Stimulated activated CD4-positive, alpha-beta T cell treated with anti-CD3 and anti-CD28 coated beads, TNF-alpha, amount 100 ng/mL, for 24 hours (primary cell): ENCODE measurements at regions not wholly inside any gene's neighbourhood (a gene's known extent, or its start where the extent isn't known, plus 50 kb on each side); places are given as distances from the start of the nearest gene placed in this dataset.

Source experiments
- DNase-seq, 3 experiments: peaks; one replicate each; pipeline ENCODE4 v3.0.0-alpha.2; 2020; ENCODE audit warnings: low read depth in 3 of 3

DNA sequence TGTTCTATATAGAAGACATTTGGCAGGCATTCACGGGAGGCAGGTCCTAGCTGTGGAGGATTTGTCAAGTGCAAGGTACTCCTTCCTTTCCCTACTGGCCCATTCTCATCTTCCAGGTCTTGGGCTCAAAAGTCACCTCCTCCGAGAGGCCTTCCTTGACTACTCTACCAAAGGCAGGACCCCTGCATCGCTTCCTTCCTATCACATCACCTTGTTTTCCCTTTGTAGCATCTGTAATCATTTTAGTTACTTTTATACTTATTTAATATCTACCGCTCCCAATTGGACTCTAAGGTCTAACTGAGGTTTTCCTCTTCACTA, 296.8 kb upstream of the KAZN start:
- DNase-seq = no peak

DNA sequence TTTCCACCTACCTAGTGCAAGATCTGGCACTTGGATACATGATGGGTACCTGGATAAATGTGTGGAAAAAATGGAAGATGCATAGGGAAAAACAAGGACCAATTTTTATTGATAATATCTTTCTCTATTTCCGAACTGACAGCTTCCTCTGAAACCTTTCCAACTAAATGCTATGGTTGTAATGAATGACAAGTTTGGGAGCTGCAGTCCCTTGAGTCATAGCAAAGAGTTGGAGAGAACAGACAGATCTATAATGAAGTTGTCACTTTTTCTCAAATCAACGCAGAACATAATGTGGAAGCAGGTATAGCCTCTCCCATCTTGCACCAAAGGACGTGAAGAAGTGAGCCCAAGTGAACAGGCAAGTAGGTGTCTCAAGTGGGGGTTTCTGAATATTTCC, 296.5 kb upstream of the KAZN start:
- no peak for DNase-seq

DNA sequence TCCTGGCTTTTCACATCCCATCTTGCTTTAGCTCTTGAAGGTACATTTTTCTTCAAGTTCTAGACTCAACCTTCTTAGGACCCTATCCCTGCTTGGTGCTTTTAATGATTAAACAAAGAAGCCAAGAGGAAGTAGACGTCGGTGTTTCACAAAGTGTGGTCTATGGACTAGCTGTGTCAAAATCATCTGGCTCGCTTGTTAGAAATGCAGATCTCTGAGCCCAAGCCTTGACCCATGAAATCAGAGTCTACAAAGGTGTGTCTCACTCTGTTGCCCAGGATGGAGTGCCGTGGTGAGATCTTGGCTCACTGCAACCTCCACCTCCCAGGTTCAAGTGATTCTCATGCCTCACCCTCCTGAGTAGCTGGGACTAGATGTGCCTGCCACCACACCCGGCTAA, 295.5 kb upstream of the KAZN start:
- DNase-seq = no peak

DNA sequence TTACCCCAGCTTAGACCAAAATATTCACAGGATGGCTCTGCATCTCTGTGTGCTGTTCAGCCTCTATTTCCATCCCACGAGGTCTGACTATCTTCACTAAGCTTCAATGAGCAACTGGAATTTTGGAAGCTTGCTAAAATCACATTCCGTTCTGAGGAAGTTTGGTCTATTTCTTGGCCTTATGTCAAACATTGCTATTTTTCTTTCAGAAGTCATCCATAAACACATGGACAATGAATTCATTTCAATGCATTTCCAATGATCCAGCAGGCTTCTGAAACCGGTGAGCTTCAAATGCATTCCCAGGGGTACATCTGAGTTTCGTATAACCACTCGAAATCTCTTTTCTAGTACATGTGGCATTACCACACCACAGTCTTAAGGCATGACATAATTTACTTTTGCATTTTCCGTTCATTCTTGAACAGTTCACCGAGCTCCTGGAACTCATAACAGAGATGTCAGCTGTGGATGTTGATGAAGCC, 294.1 kb upstream of the KAZN start:
- DNase-seq = no peak

DNA sequence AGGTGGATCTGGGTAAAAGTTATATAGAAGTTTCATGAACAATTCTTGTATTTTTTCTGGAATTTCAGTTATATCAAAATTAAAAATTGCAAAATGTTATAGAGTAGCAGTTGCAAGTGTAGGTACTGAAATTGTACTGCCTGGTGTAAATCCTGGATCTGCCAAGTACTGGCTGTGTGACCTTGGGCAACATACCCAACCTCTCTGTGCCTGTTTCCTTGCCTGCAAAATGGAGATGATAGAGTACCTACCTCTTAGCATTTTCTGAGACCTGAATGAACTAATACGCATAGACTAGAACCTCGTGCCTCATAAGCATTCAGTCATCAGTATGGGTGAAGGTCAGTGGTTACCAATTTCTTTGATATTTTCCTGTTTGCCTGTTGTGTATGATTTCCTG, 290.0 kb upstream of the KAZN start:
- no peak for DNase-seq

DNA sequence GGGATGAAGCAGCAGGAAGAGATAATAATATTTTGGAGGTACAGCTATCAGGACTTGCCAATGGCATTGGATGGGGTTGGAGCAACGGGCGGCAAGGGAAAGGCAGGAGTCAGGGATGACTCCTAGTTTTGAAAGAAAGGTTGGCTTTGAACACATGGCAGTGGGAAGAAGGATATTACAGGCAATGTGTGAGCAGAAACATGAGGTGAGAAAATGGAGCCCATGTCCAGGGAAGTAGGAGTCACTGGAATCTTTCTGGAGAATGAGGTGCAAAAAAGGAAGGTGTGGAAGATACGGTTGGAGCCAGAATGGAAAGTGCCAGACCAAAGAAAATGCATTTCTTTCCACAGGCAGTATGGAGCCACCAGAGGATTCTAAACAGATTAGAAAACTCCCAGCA, 288.5 kb upstream of the KAZN start:
- no peak for DNase-seq

DNA sequence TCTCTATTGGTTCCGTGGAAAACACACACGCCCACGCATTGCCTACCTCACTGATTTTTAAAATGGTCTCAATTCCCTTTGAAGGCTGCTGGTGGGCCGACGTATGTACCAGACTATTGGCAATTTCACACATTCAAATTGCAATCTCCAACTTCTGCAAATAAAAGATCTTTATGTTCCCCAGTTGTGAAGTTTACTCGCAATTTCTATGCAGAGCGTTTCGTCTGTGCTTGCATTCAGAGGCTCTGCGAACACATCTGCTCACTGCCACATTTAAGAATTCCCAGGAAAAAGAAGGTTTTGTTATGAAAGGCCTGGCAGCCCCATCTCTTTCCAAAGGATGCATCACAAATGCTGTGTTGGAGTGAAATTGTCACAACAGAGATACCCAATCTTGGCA, 288.0 kb upstream of the KAZN start:
- no peak for DNase-seq

DNA sequence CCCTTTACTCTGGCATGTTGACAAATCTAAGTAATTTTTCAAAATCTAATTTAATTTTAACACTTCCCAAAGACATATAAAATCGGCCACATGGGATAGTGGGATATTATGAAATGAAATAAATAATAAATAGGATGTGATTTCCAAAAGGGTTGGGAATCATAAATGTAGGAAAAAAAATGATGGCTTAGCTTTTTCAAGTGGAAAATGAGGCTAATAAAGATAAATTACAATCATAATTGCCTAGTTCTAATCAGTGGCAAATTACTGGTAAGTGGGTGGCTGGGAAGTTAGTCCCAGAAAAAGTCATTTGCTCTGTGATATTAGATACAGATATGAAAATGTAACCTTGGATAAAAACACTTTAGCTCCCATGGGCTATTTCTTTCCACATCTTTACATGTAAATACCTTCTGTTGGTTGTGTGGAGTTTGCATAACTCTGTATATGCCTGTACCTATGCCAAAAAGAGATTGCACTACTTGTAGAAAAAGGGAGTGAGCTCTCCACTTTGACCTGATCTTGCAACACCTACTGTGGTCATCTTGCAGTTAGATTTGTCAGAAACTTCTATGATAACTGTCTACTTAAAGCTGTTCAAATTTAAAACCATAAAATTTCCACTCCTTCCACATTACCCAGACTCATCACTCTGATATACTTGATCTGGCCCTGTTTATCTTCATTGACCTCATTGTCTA, 284.6 kb upstream of the KAZN start:
- DNase-seq = no peak

DNA sequence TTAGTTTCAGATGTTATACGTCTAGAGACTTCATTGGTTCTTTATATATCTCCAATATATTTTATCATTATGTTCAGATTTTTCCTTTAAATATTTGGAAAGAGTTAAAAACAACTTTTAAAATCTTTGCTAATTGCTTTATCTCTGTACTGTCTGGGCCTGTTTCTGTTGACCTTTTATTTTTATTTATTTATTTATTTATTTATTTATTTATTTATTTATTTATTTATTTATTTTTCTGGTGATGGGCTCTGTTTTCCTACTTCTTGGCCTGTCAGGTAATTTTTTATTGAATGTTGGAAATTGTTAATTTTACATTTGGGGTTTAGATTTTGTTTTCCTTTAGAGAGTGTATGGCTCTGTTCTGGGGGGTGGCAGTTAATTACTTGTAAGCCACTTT, 279.7 kb upstream of the KAZN start:
- DNase-seq = no peak

DNA sequence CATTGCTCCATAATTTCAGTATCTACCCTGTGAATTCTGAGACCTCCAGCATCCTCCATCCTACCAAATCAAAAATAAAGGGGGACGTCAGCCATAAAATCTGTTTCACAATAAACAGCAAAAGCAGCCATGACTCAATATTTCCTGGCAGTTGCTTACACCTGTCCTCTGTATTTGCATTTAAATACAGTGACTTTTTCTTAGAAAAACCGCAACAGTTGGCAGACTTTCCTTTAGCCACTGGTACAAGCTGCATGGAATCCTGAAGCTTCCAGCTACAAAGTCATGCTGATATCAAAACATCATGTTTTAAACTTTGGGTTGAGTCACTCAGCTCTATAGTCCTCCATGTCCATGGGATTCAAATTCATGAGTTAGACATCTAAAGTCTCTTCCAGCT, 278.0 kb upstream of the KAZN start:
- DNase-seq = no peak

DNA sequence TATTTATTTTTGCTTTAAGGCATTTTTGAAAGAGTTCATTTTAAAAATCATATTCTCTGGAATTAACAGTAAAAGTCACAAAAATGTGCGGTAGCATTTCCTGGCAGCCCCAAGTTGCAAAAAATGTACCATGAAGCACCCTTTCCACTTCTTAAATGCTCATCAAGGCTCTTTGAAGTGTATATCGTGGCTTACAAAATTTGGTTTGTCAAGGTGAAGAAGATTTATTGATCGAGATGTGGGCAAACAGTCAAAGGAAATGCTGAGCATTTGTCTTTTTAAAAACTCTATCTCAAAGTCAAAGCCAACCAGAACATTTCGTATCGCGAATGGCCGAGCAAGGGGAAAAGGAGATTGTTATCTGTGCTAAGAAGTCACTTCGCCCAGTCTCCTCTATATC, 277.5 kb upstream of the KAZN start:
- DNase-seq = no peak

DNA sequence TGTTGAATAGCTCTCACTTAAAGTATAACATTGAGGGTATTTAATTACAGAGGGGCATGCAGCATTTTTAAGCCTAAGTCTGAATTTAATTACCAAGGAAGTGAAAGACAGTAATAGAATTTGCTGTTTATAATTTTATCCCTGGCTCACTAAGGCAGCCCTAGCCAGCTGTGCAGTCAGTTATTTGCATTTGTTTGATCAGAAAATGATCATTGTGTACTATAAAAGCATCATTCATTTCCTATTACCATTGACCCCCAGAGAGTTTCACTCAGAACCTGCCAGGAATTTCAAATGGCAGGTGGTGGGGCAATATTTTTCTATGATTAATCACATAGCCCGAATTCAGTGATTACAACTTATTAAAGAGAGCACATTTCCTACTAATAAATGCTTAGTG, 277.1 kb upstream of the KAZN start:
- DNase-seq = no peak

DNA sequence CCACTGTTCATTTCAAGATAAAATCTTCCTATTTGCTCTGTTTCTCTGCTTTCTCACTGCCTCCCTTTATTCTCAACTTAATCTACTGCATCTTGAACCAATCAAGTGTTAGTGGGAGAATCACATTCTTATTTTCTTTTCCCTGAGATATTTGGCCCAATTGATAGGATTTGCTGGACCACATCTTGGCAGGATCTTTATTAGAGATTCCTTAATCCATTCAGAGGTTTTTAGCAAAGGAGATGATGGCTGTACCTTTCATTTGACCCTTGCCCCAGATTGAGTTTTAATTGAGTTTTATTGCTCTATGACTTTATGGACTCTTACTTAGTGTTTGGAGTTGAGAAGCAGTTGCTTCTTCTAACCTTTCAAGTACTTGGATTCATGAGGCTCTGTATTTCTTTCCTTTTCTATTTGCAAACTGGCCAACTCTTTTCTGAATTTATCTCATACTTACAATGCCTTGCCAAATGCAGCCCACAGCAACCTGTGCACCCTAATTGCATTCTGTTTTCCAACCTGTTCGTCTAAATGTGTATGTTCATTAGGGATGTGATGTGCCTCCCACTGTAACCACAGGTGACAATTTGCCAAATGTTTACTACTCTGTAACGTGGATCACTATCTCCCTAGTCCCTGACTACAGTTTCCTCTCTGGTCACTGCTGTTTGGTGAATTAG, 274.8 kb upstream of the KAZN start:
- DNase-seq = no peak

DNA sequence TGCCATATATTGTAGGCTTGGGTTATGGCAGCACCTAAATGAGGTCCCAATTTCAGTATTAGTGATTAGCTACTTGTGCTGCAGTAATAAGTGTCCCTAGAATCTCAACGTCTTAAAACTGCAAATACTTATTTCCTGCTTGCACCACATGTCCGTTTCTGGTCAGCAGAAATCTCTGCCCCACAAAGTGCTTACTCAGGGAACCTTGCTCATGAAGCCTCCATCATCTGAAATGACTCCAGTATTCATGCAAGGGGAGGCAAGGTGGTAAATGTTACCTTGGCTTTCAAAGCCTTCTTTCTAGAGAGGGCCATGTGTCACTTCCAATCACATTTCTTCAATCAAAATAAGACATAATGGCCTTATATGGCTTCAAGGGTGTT, 274.2 kb upstream of the KAZN start:
- DNase-seq = no peak

DNA sequence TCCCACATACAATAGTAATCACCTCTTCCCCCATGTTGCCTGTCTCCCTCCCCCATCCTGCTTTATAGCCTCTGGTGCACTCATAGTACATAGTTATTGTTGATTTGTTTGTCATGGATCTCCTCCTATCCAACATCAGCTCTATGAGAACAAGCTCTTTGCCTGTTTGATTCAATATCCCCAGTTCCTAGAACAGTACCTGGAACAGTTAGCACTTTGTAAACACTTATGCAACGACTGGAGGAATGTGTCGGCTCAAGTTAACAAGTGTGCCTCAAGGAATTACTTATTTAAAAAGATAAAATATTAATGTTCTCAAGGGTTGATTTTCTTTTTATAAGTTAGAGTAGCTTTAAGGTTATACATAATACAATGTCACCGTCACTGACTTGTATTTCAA, 271.6 kb upstream of the KAZN start:
- DNase-seq = no peak

DNA sequence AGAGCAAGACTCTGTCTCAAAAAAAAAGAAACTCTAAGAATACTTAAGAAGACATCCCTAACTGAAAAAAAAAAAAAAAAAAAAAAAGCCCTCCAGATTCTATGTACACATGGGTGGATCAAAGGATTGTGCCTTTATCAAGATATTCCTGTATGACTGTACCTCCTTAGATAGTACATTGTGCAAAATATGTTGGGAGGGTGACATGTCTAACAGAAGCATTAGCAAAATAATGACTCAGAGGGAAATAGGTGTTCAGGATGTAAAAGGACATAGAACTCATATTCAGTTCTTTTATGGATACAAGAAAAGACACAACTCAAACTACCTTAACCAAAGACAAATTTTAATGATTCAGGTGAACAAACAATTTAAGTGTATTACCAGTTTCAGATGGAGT, 269.8 kb upstream of the KAZN start:
- DNase-seq = no peak

DNA sequence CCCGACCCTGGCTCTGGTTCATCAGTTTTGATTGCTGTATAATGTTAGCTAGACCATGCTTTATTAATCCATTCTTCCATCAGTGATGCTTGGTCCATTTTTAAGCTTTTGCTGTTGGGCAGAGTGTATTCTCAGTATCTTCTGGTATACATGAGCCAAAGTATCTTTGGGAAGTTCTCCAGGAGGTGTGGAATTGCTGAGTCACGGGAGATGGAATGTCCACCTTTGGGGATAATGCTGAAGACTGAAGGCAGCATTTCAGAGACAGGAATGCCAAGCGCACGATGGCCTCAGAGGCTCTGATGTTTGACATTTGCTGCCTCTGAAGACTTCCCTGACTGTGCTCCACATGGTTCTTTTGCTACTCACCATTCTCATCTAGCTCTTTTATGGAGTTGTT, 266.3 kb upstream of the KAZN start:
- no peak for DNase-seq

DNA sequence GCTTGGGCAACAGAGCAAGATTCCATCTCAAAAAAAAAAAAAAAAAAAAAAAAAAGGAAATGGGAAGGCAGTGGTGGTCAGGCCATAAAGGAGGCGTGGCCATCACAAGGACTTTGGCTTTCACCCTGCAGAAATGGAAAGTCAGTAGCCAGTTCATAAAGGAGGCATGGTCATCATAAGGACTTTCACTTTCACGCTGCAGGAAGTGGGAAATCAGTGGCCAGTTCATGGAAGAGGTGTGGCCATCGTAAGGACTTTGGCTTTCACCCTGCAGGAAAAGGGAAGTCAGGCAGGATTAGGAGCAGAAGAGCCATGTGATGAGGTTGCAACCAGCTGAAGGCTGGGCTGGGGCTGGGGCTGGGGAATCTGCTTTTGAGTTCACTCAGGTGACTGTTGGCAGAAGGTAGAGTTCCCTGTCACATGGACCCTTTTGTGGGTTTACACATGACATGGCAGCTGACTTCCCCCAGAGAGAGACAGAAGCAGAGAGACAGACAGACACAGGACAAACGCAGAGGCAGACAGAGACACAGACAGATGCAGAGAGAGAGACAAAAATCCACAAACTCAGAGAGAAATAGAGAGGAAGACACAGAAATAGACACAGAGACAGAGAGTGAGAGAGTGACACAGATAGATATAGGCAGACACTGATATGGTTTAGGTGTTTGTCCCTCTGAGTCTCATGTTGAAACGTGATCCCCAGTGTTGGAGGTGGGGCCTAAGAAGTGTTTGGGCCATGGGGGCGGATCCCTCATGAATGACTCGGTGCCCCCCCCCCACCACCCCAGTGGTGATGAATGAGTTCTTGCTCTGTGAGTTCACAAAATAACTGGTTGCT, 263.9 kb upstream of the KAZN start:
- no peak for DNase-seq

DNA sequence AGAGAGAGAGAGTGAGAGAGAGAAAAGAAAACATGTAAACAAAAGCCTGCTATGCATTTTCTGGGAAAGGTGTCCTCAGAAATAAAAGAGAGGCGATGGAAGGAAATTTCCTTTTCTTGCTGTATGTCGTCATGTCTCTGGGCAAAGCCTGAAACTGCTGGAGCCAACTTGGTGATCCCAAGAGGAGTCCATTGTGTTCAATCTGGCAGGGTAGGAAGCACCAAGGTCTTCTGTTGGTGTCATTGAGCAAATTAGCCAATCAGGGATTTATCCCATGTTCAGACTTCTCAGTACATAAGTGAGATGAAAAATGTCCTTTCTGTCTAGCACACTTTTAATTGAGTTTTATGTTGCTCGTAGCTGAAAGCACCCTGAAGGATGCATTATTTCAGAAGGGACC, 260.0 kb upstream of the KAZN start:
- DNase-seq = no peak

DNA sequence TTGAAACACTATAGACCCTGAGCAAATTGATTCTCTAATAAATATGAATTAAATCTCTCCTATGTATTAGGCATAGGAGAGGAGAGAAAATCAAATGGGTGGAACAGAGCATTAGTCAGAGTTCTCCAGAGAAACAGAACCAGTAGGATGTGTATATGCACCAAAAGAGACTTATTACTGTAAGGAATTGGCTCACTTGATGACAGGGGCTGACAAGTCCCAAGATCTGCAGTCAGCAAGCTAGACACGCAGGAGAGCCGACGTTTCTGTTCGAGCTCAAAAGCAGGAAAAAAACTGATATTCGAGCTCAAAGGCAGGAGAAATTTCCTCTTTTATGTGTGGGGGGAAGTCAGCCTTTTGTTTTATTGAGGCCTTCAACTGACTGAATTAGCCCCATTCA, 259.2 kb upstream of the KAZN start:
- DNase-seq = no peak

DNA sequence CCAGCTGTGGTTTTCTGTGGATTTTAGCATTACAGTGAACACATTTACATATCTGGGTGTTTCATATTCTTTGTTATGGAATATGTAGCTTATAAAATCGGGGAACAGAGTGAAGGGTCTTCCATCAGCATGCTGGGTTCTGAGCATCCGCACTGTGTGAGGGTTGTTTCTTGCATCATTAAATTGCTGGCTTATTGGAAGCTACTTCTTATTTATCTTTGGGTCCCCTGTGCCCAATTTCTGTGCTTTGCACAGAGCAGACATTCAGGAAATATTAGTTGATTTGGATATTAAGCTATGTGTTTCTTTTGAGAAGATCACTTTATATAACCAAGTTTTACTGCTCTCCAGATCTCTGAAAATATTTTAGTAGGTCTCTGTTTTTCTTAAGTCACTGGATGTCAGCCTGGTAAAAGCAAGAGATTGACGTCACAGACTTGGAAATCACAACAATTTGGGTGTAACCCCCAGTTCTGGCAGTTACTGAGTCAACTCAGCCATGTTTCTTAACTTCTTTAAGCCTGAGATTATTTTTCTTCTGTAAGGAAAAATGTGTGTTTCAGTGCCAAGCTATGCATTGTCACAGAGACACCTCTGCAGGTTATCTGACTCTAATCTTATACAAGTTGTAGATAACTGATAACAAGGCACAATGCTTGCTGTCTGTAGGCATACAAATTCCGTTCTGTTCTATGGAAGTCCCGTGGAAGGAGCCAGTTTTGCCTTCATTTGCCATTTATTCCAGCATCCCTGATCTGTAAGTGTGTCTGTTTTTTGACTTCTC, 258.3 kb upstream of the KAZN start:
- DNase-seq = no peak

DNA sequence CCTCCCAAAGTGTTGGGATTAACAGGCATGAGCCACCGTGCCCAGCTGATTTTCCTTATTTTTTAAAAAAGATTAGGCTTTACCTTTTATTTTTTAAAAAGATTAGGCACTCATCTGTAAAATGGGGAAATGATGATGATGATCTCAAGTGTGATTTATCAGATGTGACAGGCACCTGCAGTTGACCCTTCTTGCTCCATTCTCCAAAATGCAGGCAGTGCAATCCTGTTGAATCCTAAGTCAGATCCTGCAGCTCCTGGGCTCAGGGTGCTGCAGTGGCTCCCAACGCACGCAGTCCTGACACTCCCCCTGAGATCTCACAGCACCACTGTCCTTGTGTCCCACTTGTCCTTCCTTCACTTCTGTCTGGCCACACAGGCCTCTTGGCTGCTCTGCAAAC, 257.3 kb upstream of the KAZN start:
- no peak for DNase-seq
